H1 (cell line): ENCODE measurements at regions not wholly inside any gene's neighbourhood (a gene's known extent, or its start where the extent isn't known, plus 50 kb on each side); places are given as distances from the start of the nearest gene placed in this dataset.

Experiments used
- CTCF ChIA-PET: fragments of 300-600 bp; sonication (Branson Sonifier 250); formaldehyde crosslinking; loops from one replicate; lab custom pipeline; 2021; ENCODE audit not compliant: partially characterized antibody; lab: Charles Lee
- POLR2A ChIA-PET: fragments of 300-600 bp; sonication (Branson Sonifier 250); formaldehyde crosslinking; loops from one replicate; lab custom pipeline; 2021; ENCODE audit warnings: inconsistent platforms; ENCODE audit not compliant: partially characterized antibody; lab: Charles Lee
- DNase-seq, 2 experiments: peaks; one replicate each; pipeline versions ENCODE4 v3.0.0 to v3.0.0-alpha.2; 2010 to 2022; ENCODE audit warnings: low spot score in 2 of 2, low read depth in 1 of 2, mixed read lengths in 1 of 2
- FAIRE-seq: peaks from 2 replicates; lab custom pipeline; 2011; peaks lifted over from hg19 to GRCh38; lab: Jason Lieb, UNC
- H2AFZ ChIP-seq: 2 replicates; pipeline ENCODE4 v1.8.1; 2012; ENCODE audit warnings: low read length, inconsistent platforms
- H2AK5ac ChIP-seq: 2 replicates; pipeline ENCODE4 v1.6.1; 2013; ENCODE audit warnings: low read depth, low read length
- H2BK120ac ChIP-seq: replicated peaks from 2 replicates; pipeline ENCODE3; 2013; ENCODE audit warnings: low read depth, low read length, inconsistent platforms
- H2BK12ac ChIP-seq: 2 replicates; pipeline ENCODE4 v1.6.1; 2013; ENCODE audit warnings: low read depth, low read length
- H2BK15ac ChIP-seq: 2 replicates; pipeline ENCODE4 v1.6.1; 2013; ENCODE audit warnings: low read length
- H2BK20ac ChIP-seq: 2 replicates; pipeline ENCODE4 v1.6.1; 2013; ENCODE audit warnings: low read length
- H2BK5ac ChIP-seq: 2 replicates; pipeline ENCODE4 v1.6.1; 2013; ENCODE audit warnings: low read depth, low read length
- H3K14ac ChIP-seq: 2 replicates; pipeline ENCODE4 v1.6.1; 2013; ENCODE audit warnings: inconsistent platforms; ENCODE audit not compliant: insufficient read length
- H3K18ac ChIP-seq: 2 replicates; pipeline ENCODE4 v1.6.1; 2013; ENCODE audit warnings: low read length; ENCODE audit errors: extremely low read depth
- H3K23ac ChIP-seq: 2 replicates; pipeline ENCODE4 v1.6.1; 2013; ENCODE audit warnings: inconsistent platforms; ENCODE audit not compliant: insufficient read length
- H3K23me2 ChIP-seq: 2 replicates; pipeline ENCODE4 v1.6.1; 2013; ENCODE audit warnings: low read depth, low read length
- H3K27ac ChIP-seq: 2 replicates; pipeline ENCODE4 v1.6.1; 2011; ENCODE audit warnings: low read depth, low read length, inconsistent platforms
- H3K27me3 ChIP-seq, 4 experiments: replicated peaks in 1 of 4; 1 replicate in 1 of 4; 2 replicates in 3 of 4; pipeline versions ENCODE4 v1.6.1 to v1.8.1; 2011 to 2013; ENCODE audit warnings: low read length in 3 of 4, mild to moderate bottlenecking in 3 of 4, inconsistent platforms in 2 of 4, mixed read lengths in 2 of 4, moderate library complexity in 1 of 4; ENCODE audit not compliant: control insufficient read depth in 3 of 4, insufficient read depth in 3 of 4; ENCODE audit errors: extremely low read depth in 1 of 4
- H3K36me3 ChIP-seq, 4 experiments: 2 replicates each; pipeline versions ENCODE4 v1.6.1 to v1.8.1; 2011 to 2013; ENCODE audit warnings: mild to moderate bottlenecking in 4 of 4, low read length in 3 of 4, moderate library complexity in 2 of 4, control low read depth in 1 of 4, inconsistent platforms in 1 of 4; ENCODE audit not compliant: insufficient read depth in 4 of 4, control insufficient read depth in 2 of 4
- H3K4ac ChIP-seq: replicated peaks from 2 replicates; pipeline ENCODE3; 2013; ENCODE audit warnings: low read length, low read depth, mixed read lengths, inconsistent platforms; ENCODE audit not compliant: insufficient read length
- H3K4me1 ChIP-seq, 4 experiments: replicated peaks in 1 of 4; 1 replicate in 1 of 4; 2 replicates in 3 of 4; pipeline versions ENCODE4 v1.6.1 to v1.8.1; 2011 to 2013; ENCODE audit warnings: low read length in 3 of 4, inconsistent platforms in 2 of 4, mixed read lengths in 1 of 4; ENCODE audit not compliant: insufficient read depth in 4 of 4, control insufficient read depth in 3 of 4
- H3K4me2 ChIP-seq, 2 experiments: 2 replicates each; pipeline versions ENCODE4 v1.6.1 to v1.8.1; 2011 to 2013; ENCODE audit warnings: low read depth in 2 of 2, low read length in 2 of 2, control low read depth in 1 of 2, inconsistent platforms in 1 of 2, mild to moderate bottlenecking in 1 of 2; ENCODE audit not compliant: insufficient read depth in 1 of 2
- H3K4me3 ChIP-seq, 4 experiments: fragments of 200-600, 300-600 bp in 1 of 4; sonication (generic), shearing (Covaris generic), sonication (Bioruptor Twin) in 1 of 4; 2 replicates each; pipeline versions ENCODE4 v1.5.1 to v1.8.1; 2011 to 2016; ENCODE audit warnings: low read length in 4 of 4, low read depth in 3 of 4, control low read depth in 2 of 4, inconsistent platforms in 2 of 4, mild to moderate bottlenecking in 2 of 4, mixed read lengths in 1 of 4, moderate library complexity in 1 of 4; ENCODE audit not compliant: insufficient read depth in 2 of 4; ENCODE audit errors: extremely low read depth in 1 of 4
- H3K56ac ChIP-seq: replicated peaks from 2 replicates; pipeline ENCODE3; 2013; ENCODE audit warnings: low read depth, mild to moderate bottlenecking, mixed read lengths, low read length, inconsistent platforms; ENCODE audit not compliant: insufficient read length
- H3K79me1 ChIP-seq: 2 replicates; pipeline ENCODE4 v1.6.1; 2013; ENCODE audit warnings: low read depth, low read length, control low read depth
- H3K79me2 ChIP-seq, 2 experiments: 2 replicates each; pipeline versions ENCODE4 v1.6.1 to v1.8.1; 2012 to 2013; ENCODE audit warnings: low read length in 2 of 2, mild to moderate bottlenecking in 2 of 2, inconsistent platforms in 1 of 2; ENCODE audit not compliant: insufficient read depth in 2 of 2, control insufficient read depth in 1 of 2
- H3K9ac ChIP-seq, 4 experiments: replicated peaks in 1 of 4; 1 replicate in 1 of 4; 2 replicates in 3 of 4; pipeline versions ENCODE4 v1.6.1 to v1.8.1; 2011 to 2013; ENCODE audit warnings: low read depth in 3 of 4, low read length in 3 of 4, control low read depth in 2 of 4, mild to moderate bottlenecking in 2 of 4, moderate library complexity in 2 of 4, inconsistent platforms in 1 of 4; ENCODE audit errors: extremely low read depth in 1 of 4
- H3K9me3 ChIP-seq, 2 experiments: 2 replicates each; pipeline versions ENCODE4 v1.6.1 to v1.8.1; 2012 to 2013; ENCODE audit warnings: mild to moderate bottlenecking in 2 of 2, moderate library complexity in 2 of 2, control low read depth in 1 of 2, inconsistent platforms in 1 of 2, low read depth in 1 of 2, low read length in 1 of 2, mixed read lengths in 1 of 2; ENCODE audit not compliant: insufficient read depth in 2 of 2
- H4K20me1 ChIP-seq, 2 experiments: replicated peaks in 1 of 2; 2 replicates each; pipeline versions ENCODE3 to v1.8.1; 2011 to 2013; ENCODE audit warnings: inconsistent platforms in 2 of 2, low read length in 2 of 2, mild to moderate bottlenecking in 1 of 2; ENCODE audit not compliant: insufficient read depth in 2 of 2, control insufficient read depth in 1 of 2
- H4K5ac ChIP-seq: 2 replicates; pipeline ENCODE4 v1.6.1; 2013; ENCODE audit warnings: low read length, low read depth, mixed read lengths, inconsistent platforms; ENCODE audit not compliant: insufficient read length
- H4K8ac ChIP-seq: 2 replicates; pipeline ENCODE4 v1.8.0; 2013; ENCODE audit warnings: mild to moderate bottlenecking, moderate library complexity, low read length, inconsistent platforms; ENCODE audit not compliant: insufficient read depth; ENCODE audit errors: extremely low read depth
- H4K91ac ChIP-seq: replicated peaks from 2 replicates; pipeline ENCODE3; 2013; ENCODE audit warnings: low read length, mixed read lengths, inconsistent platforms; ENCODE audit not compliant: insufficient read length
- ASH2L ChIP-seq: fragments of 200-600, 300-600 bp; sonication (generic); IDR thresholded peaks from one replicate; pipeline ENCODE4 v1.7.1; 2017; ENCODE audit warnings: low read length
- BCL11A ChIP-seq, 2 experiments: IDR thresholded peaks; one replicate each; pipeline ENCODE4 v1.6.1; 2011; ENCODE audit warnings: low read depth in 2 of 2, low read length in 2 of 2, mild to moderate bottlenecking in 2 of 2
- CREB1 ChIP-seq: IDR thresholded peaks from 2 replicates; pipeline ENCODE4 v1.6.1; 2012; ENCODE audit warnings: inconsistent platforms
- CTCF ChIP-seq, 3 experiments: IDR thresholded peaks; 1 replicate in 2 of 3; 2 replicates in 1 of 3; pipeline versions ENCODE4 v1.5.1 to v1.6.1; 2011; ENCODE audit warnings: low read length in 3 of 3, mild to moderate bottlenecking in 3 of 3, inconsistent platforms in 2 of 3, low read depth in 1 of 3, moderate library complexity in 1 of 3; ENCODE audit not compliant: insufficient read depth in 1 of 3; ENCODE audit errors: control extremely low read depth in 1 of 3
- KDM4A ChIP-seq: IDR thresholded peaks from one replicate; pipeline ENCODE4 v1.7.1; 2012; ENCODE audit warnings: low read depth, mild to moderate bottlenecking, moderate library complexity, low read length, inconsistent platforms; ENCODE audit not compliant: severe bottlenecking
- POLR2AphosphoS5 ChIP-seq: IDR thresholded peaks from 2 replicates; pipeline ENCODE4 v1.6.1; 2011; ENCODE audit warnings: low read depth, low read length
- RAD21 ChIP-seq, 2 experiments: IDR thresholded peaks in 1 of 2; conservative IDR thresholded peaks in 1 of 2; 2 replicates each; pipeline ENCODE4 v1.6.1; 2011; ENCODE audit warnings: low read depth in 2 of 2, low read length in 2 of 2, improper control_type of control experiment in 1 of 2, inconsistent platforms in 1 of 2, mild to moderate bottlenecking in 1 of 2, moderate library complexity in 1 of 2
- RNF2 ChIP-seq: fragments of 200-900, 300-1000 bp; sonication (generic); IDR thresholded peaks from 2 replicates; pipeline ENCODE4 v1.7.1; 2016; ENCODE audit warnings: borderline replicate concordance, low read depth, mild to moderate bottlenecking, antibody characterized with exemption, low read length; ENCODE audit not compliant: poor library complexity, severe bottlenecking; ENCODE audit errors: missing control alignments
- TCF12 ChIP-seq: IDR thresholded peaks from 2 replicates; pipeline ENCODE4 v1.6.1; 2011; ENCODE audit warnings: low read depth, mild to moderate bottlenecking, low read length

GRCh38 chr2:18855027-18855426 lies 265.7 kb upstream of the NT5C1B start:
- H3K23me2 ChIP-seq, result no peaks in the 10 kb centered on the region
- no peaks in the 10 kb centered on the region for H3K9me3 ChIP-seq
- peaks cover 0 to 5% (median 0%) of the 10 kb centered on the region in 4 experiments; a peak in 1 of 7 replicates for H3K27me3 ChIP-seq
- H3K4ac ChIP-seq, result no peak overlapping the region
- no peak overlapping the region for H3K4me2 ChIP-seq
- H3K9ac ChIP-seq, result no peak overlapping the region
- no peak overlapping the region for H2BK120ac ChIP-seq
- H2AK5ac ChIP-seq, result no peak overlapping the region
- ChIA-PET CTCF (interaction anchor here (0.6 to 3.0 kb wide), 41 partner anchors 9 to 1003 kb away, joined by 3 to 32 read pairs (median 3); no protein-coding TSS in a partner anchor), POLR2A (no interaction called here)
- no peak overlapping the region for H2AFZ ChIP-seq
- H4K20me1 ChIP-seq, result no peaks in the 10 kb centered on the region
- H3K79me1 ChIP-seq, result no peaks in the 10 kb centered on the region
- peak; percentile 47 to 49 for TF ChIP-seq RAD21 (IDR thresholded peaks at IDR 0.05 in 1 of 2, conservative IDR thresholded peaks at IDR 0.05 in 1 of 2; ENCODE audit: low read depth in 2 of 2, low read length in 2 of 2)
- no peak for TF ChIP-seq TCF12
- TF ChIP-seq CTCF (IDR thresholded peaks at IDR 0.05; ENCODE audit: control extremely low read depth in 1 of 3, insufficient read depth in 1 of 3, low read depth in 1 of 3, low read length in 3 of 3), result peak in 2 of 3 experiments; percentile 16 to 64; a peak in 1 of 4 replicates
- no peak for TF ChIP-seq RNF2
- no peak for TF ChIP-seq POLR2AphosphoS5
- no peak for TF ChIP-seq ASH2L
- no peak for TF ChIP-seq CREB1
- TF ChIP-seq KDM4A, result no peak
- no peak for TF ChIP-seq BCL11A (IDR thresholded peaks at IDR 0.05; ENCODE audit: low read depth in 2 of 2, low read length in 2 of 2)
- no peak overlapping the region for H3K18ac ChIP-seq
- no peaks in the 10 kb centered on the region for H3K79me2 ChIP-seq
- H3K4me3 ChIP-seq, result no peak overlapping the region
- H2BK15ac ChIP-seq, result no peak overlapping the region
- H3K56ac ChIP-seq, result no peak overlapping the region
- no peak overlapping the region for H4K8ac ChIP-seq
- no peak overlapping the region for H4K5ac ChIP-seq
- H3K36me3 ChIP-seq, result no peaks in the 10 kb centered on the region
- H3K4me1 ChIP-seq, result no peaks in the 10 kb centered on the region
- no peak overlapping the region for H2BK20ac ChIP-seq
- no peak for DNase-seq
- no peak overlapping the region for H3K27ac ChIP-seq
- no peak overlapping the region for H2BK5ac ChIP-seq
- H2BK12ac ChIP-seq, result no peak overlapping the region
- H4K91ac ChIP-seq, result no peak overlapping the region
- no peak for FAIRE-seq
- no peak overlapping the region for H3K23ac ChIP-seq
- H3K14ac ChIP-seq, result no peak overlapping the region
